A673 (cell line): ENCODE measurements at regions not wholly inside any gene's neighbourhood (a gene's known extent, or its start where the extent isn't known, plus 50 kb on each side); places are given as distances from the start of the nearest gene placed in this dataset.

Source experiments
- CTCF ChIP-seq: fragments of 300-800, 200-600 bp; sonication (generic); conservative IDR thresholded peaks from 2 replicates; pipeline ENCODE4 v1.5.1; 2017; ENCODE audit warnings: low read depth, mild to moderate bottlenecking, antibody characterized with exemption, low read length, moderate library complexity, mixed read lengths
- EZH2 ChIP-seq: fragments of 200-600 bp; sonication (generic); IDR thresholded peaks from 2 replicates; pipeline ENCODE4 v1.6.1; 2017; ENCODE audit warnings: borderline replicate concordance, low read depth, mild to moderate bottlenecking, mixed read lengths, antibody characterized with exemption, low read length; ENCODE audit not compliant: poor library complexity, severe bottlenecking

GRCh38 chr7:54253036-54253373 is 289.2 kb upstream of the VSTM2A start:
- TF ChIP-seq EZH2, result no peak
- no peak for TF ChIP-seq CTCF
